IPS-NIHi7 (cell line): ENCODE measurements at regions not wholly inside any gene's neighbourhood (a gene's known extent, or its start where the extent isn't known, plus 50 kb on each side); places are given as distances from the start of the nearest gene placed in this dataset.

ENCODE experiments used
- DNase-seq: peaks from one replicate; pipeline ENCODE4 v3.0.0; 2012; ENCODE audit warnings: mixed read lengths; ENCODE audit errors: extremely low spot score

GRCh38 chr14:26395726-26396125 lies 202.1 kb downstream of the NOVA1 start:
- no peak for DNase-seq

- peak; percentile 37 for DNase-seq
These were observed 203.6 kb downstream of the NOVA1 start for GRCh38 chr14:26394150-26394810.

GRCh38 chr14:26392498-26392897 lies 205.3 kb downstream of the NOVA1 start:
- no peak for DNase-seq

GRCh38 chr14:26389646-26390508 lies 208.0 kb downstream of the NOVA1 start:
- DNase-seq: no peak

- no peak for DNase-seq
These were observed 212.5 kb downstream of the NOVA1 start for GRCh38 chr14:26385310-26385709.

- DNase-seq: no peak
These were observed 214.7 kb downstream of the NOVA1 start for GRCh38 chr14:26382901-26383685.

- DNase-seq: no peak
These were observed 216.4 kb downstream of the NOVA1 start for GRCh38 chr14:26381405-26381804.

GRCh38 chr14:26380637-26381036 lies 217.2 kb downstream of the NOVA1 start:
- DNase-seq: no peak

GRCh38 chr14:26379951-26380350 lies 217.9 kb downstream of the NOVA1 start:
- no peak for DNase-seq

- no peak for DNase-seq
These were observed 220.7 kb downstream of the NOVA1 start for GRCh38 chr14:26377150-26377549.

GRCh38 chr14:26370115-26370514 lies 227.7 kb downstream of the NOVA1 start:
- DNase-seq: no peak

- DNase-seq: no peak
These were observed 234.1 kb downstream of the NOVA1 start for GRCh38 chr14:26363689-26364088.

- DNase-seq: no peak
These were observed 253.2 kb downstream of the NOVA1 start for GRCh38 chr14:26344596-26344995.

GRCh38 chr14:26339381-26339780 lies 258.5 kb downstream of the NOVA1 start:
- DNase-seq: no peak

- DNase-seq: no peak
These were observed 259.6 kb downstream of the NOVA1 start for GRCh38 chr14:26338231-26338630.

GRCh38 chr14:26334288-26334687 lies 263.5 kb downstream of the NOVA1 start:
- no peak for DNase-seq

- no peak for DNase-seq
These were observed 264.9 kb downstream of the NOVA1 start for GRCh38 chr14:26332966-26333365.

- no peak for DNase-seq
These were observed 266.9 kb downstream of the NOVA1 start for GRCh38 chr14:26330982-26331381.

- DNase-seq: no peak
These were observed 269.0 kb downstream of the NOVA1 start for GRCh38 chr14:26328791-26329190.

GRCh38 chr14:26323869-26324268 lies 274.0 kb downstream of the NOVA1 start:
- DNase-seq: no peak

- DNase-seq: no peak
These were observed 276.9 kb downstream of the NOVA1 start for GRCh38 chr14:26320886-26321285.

- no peak for DNase-seq
These were observed 278.5 kb downstream of the NOVA1 start for GRCh38 chr14:26319139-26319864.
